Neural crest cell (in vitro differentiated cells): ENCODE measurements at regions not wholly inside any gene's neighbourhood (a gene's known extent, or its start where the extent isn't known, plus 50 kb on each side); places are given as distances from the start of the nearest gene placed in this dataset.

Source experiments
- DNase-seq: peaks from one replicate; pipeline ENCODE4 v3.0.0; 2021; ENCODE audit warnings: low read depth, mixed read lengths, low spot score
- H3K27ac Mint-ChIP-seq: one replicate; pipeline ENCODE4 v1.8.0; 2021; ENCODE audit warnings: mild to moderate bottlenecking, mixed read lengths; ENCODE audit not compliant: unreplicated experiment
- H3K27me3 Mint-ChIP-seq: 2 replicates; pipeline ENCODE4 v1.8.0; 2021; ENCODE audit warnings: low read depth, mild to moderate bottlenecking, mixed read lengths
- H3K36me3 Mint-ChIP-seq: 2 replicates; pipeline ENCODE4 v1.8.0; 2021; ENCODE audit warnings: low read depth, mild to moderate bottlenecking, mixed read lengths
- H3K4me1 Mint-ChIP-seq: 2 replicates; pipeline ENCODE4 v1.8.0; 2021; ENCODE audit warnings: mixed read lengths
- H3K4me3 Mint-ChIP-seq: one replicate; pipeline ENCODE4 v1.8.0; 2021; ENCODE audit warnings: mild to moderate bottlenecking, mixed read lengths
- H3K9me3 Mint-ChIP-seq: 2 replicates; pipeline ENCODE4 v1.8.0; 2021; ENCODE audit warnings: mixed read lengths
- CTCF ChIP-seq: fragments of 200-600 bp; sonication (generic); conservative IDR thresholded peaks from 2 replicates; pipeline ENCODE4 v1.5.0; 2021; ENCODE audit warnings: antibody characterized with exemption, mild to moderate bottlenecking

GRCh38 chr16:9308356-9308801 lies 216.9 kb downstream of the HAPSTR1 start:
- no peak for DNase-seq
- H3K27ac Mint-ChIP-seq, result no peak overlapping the region
- H3K4me1 Mint-ChIP-seq, result peaks cover 11% of the 10 kb centered on the region
- no peak for TF ChIP-seq CTCF
- H3K4me3 Mint-ChIP-seq, result no peak overlapping the region
- H3K9me3 Mint-ChIP-seq, result no peaks in the 10 kb centered on the region
- H3K27me3 Mint-ChIP-seq, result peaks cover 48% of the 10 kb centered on the region
- H3K36me3 Mint-ChIP-seq, result no peaks in the 10 kb centered on the region

DNA sequence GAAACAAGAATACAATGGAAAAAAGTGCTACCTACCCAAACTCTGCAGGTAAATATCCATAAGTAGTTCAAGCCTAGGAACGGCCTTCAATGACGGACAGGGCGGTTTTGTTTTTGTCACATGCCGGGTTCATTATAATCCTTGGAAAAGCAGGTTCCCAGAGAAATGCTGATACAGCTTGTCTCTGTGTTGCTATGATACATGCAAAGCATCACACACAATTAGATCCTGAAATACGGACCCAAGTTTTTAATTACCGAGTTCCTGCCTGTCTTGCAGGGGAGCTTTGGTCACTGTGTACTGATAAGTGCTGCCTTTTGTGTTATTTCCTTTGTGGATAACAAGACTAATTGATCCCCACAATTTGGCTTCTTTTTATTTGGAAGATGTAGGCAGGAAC lies 217.4 kb downstream of the HAPSTR1 start:
- Mint-ChIP-seq H3K36me3 (no peaks in the 10 kb centered on the region), H3K27me3 (peaks cover 48% of the 10 kb centered on the region), H3K27ac (no peak overlapping the region), H3K4me1 (peaks cover 11% of the 10 kb centered on the region), H3K4me3 (no peak overlapping the region), H3K9me3 (no peaks in the 10 kb centered on the region)
- TF ChIP-seq CTCF, result no peak
- no peak for DNase-seq

GRCh38 chr16:9309844-9310243 lies 218.4 kb downstream of the HAPSTR1 start:
- peaks cover 11% of the 10 kb centered on the region for H3K4me1 Mint-ChIP-seq
- no peaks in the 10 kb centered on the region for H3K9me3 Mint-ChIP-seq
- H3K4me3 Mint-ChIP-seq, result no peak overlapping the region
- DNase-seq, result no peak
- no peak for TF ChIP-seq CTCF
- peaks cover 41% of the 10 kb centered on the region for H3K27me3 Mint-ChIP-seq
- H3K27ac Mint-ChIP-seq, result no peak overlapping the region
- no peaks in the 10 kb centered on the region for H3K36me3 Mint-ChIP-seq

- TF ChIP-seq CTCF, result no peak
- Mint-ChIP-seq H3K4me1 (peaks cover 17% of the 10 kb centered on the region), H3K4me3 (no peak overlapping the region), H3K27ac (no peak overlapping the region), H3K36me3 (no peaks in the 10 kb centered on the region), H3K9me3 (no peaks in the 10 kb centered on the region), H3K27me3 (peaks cover 33% of the 10 kb centered on the region)
- no peak for DNase-seq
Measured at GRCh38 chr16:9311303-9311954, 220.0 kb downstream of the HAPSTR1 start.

- TF ChIP-seq CTCF, result no peak
- H3K27ac Mint-ChIP-seq, result no peak overlapping the region
- no peak for DNase-seq
- peaks cover 10% of the 10 kb centered on the region for H3K9me3 Mint-ChIP-seq
- no peaks in the 10 kb centered on the region for H3K36me3 Mint-ChIP-seq
- peaks cover 8% of the 10 kb centered on the region for H3K4me1 Mint-ChIP-seq
- no peak overlapping the region for H3K4me3 Mint-ChIP-seq
- H3K27me3 Mint-ChIP-seq, result peaks cover 1% of the 10 kb centered on the region
Measured at GRCh38 chr16:9316008-9316407, 224.6 kb downstream of the HAPSTR1 start.
